Fibroblast of skin of right quadriceps (primary cell): ENCODE measurements at regions not wholly inside any gene's neighbourhood (a gene's known extent, or its start where the extent isn't known, plus 50 kb on each side); places are given as distances from the start of the nearest gene placed in this dataset.

Experiments
- DNase-seq: peaks from one replicate; pipeline ENCODE4 v3.0.0-alpha.2; 2013

DNA sequence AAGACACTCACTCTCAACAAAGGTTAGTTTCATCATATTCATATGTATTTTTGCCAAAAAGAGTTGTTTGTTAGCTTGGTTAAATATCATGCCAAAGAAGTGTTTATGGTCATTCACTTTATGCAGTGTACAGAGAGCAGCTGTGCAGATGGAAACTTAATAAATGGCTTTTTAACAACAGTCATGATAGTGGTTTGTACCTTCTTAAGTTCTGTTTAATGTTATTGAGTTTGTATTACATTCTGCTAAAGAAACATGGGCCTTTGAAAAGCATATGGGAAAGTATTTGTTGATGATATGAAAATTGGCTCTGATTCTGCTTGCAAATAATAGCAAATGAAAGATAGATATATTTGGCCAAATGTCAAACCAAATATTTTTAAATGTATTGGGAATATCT lies 607.3 kb downstream of the NCAM2 start:
- DNase-seq, result no peak

DNA sequence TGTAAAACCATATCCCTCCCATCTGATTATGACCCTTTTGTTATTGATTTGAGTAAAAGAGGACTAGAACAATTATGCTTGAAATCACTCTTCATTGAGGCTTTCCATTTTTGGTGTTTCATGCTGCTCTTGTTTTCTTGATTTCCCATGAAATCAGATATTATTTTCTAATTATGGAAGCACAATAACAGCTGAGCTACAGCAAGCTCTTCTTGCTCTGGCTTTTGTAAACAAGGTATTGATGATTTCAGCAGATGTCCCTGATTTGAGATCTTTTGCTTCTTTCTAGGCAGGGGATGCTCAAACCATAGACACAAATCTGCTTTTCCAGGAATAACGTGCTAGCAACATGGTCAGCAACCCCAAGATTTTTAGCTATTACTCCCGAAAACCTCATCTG lies 607.8 kb downstream of the NCAM2 start:
- DNase-seq, result no peak

DNA sequence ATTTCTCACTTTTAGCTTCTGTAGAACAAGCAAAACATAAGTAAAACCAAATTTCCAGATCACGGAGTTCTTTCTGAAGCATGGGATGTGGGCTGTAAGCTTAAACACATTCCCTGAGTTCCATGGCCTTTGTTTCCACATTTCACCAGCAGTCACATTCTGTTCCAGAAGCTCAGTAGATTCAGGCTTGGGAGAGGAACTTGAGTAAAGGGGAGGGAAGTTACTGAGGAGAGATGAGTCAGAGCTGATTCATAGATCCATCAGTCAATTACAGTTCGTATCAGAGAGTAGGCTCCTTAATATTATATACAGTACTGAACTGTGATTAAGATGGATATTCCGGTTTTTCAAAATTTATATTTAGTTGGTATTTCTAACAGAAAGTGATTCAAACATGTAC lies 614.3 kb downstream of the NCAM2 start:
- peak; percentile 88 for DNase-seq

DNA sequence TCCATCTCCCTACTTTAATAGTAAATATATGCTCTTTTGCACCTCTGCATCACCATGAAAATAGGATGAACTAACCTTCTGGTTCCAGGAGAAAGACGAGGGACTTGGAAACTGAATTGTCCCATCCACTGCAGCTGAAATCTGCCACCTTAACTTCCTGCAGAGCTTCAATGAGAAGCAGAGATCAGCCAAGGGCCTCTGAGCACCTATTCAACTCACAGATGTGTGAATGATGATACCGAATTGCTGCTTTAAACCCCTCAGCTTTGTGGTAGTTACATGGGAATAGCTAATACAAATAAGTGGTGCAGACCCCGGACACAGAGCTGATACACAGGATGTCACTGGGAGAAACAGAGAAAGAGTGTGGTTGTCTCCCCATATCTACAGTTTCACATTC lies 616.8 kb downstream of the NCAM2 start:
- no peak for DNase-seq

DNA sequence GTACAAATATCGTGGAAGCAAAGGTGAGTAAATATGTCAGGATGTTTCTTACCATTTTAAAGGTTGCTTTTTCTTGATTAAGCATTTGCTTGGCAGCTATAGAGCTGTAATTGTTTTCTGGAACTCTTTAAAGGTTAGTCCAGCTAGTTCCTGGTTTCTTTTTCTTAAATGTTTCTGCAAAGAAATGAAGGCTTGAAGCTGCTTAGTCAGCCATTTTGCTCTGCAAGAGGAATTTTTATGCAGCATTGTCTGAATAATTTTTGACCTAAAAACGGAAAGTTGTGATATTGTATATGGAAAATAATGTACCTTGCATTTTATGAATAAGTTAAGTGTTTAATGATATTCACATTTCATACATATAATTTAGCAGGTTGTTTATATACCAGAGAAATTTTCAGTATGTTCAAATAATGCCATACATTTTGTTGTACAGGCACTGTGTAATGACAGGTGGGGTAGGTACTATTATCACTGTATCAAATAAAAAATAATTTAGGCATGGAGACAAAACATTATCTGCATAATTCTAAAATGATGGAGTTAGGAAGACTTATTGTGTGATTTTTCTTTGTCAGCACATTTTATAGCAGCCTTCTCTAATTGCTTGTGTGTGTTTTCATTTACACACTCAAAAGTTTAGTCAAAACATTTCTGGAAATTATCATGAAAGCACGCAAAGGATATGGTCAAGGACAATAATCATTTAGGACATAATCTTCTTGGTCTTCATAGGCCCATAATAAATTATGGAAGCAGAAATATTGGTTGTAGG lies 624.4 kb downstream of the NCAM2 start:
- DNase-seq, result no peak

DNA sequence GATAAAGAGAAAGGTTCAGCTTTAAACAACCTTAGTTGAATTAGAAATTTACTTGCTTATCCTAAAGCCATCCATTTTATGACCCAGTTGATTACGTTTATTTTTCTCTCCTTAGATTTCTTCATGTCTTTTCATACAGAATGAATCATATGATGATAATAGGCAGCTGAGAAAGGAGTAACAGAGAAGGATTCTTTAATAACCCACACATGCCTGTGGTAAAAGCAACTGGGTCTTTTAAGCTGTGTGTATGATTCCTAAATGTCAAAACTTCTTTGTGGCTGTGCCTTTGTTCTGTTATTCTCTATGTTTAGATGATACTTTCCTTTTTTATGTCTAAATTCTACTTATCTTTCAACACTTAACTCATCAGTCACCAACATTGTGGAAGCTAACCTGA lies 626.5 kb downstream of the NCAM2 start:
- peak; percentile 78 for DNase-seq

DNA sequence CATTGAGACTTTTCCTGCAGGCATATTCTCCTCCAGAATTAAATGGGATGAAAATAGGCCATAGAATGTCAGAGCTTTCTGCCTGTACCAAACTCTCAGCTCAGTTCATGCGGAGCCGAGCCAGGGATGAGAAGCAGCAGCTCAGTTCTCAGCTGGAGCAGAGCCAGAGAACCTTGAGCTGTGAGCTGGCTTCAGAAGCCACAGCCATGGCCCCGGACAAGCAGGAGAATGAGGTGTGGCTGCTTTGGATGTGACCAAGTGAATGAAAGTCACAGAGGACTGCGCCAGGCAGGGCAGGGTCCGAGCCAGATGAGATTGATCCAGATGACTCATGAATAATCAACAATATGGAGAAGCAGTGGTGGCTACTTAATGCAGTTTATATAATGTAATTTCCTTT lies 633.8 kb downstream of the NCAM2 start:
- no peak for DNase-seq

DNA sequence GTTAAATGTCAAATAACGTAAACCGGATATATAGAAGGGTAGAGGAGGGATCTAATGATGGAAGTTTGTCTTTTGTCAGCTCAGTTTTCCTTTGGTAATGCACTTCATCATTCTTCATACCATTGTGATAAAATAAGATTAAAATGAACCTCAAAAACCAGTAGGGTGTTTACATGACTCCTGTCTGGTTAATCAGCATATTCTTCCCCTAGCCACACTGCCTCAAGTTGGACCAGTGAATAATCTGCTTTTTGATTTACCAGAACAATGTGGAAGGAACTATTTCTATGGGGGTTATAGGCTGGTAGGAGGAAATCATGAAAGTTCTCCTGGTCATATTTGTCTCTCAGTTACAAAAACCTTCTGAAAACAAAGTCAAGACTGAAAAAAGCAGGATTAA lies 634.7 kb downstream of the NCAM2 start:
- DNase-seq, result no peak

DNA sequence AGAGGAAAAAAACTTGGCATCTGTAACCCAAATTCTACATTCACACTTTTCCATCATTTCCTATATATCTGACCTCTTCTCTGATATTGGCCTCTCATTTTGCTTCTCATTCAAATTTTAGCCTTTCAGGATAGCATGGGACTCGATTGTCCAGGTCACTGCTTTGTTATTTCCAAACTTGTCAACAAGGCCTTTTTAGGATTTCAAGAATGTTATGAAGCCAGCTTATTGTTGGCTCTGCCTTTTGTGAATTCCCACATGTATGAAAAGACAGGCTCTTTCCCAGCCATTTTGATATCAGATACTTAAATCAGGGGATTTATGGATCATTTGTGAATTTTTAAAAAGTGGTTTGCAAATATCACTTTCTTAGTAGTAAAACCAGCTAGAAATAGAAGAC lies 663.5 kb downstream of the NCAM2 start:
- no peak for DNase-seq

DNA sequence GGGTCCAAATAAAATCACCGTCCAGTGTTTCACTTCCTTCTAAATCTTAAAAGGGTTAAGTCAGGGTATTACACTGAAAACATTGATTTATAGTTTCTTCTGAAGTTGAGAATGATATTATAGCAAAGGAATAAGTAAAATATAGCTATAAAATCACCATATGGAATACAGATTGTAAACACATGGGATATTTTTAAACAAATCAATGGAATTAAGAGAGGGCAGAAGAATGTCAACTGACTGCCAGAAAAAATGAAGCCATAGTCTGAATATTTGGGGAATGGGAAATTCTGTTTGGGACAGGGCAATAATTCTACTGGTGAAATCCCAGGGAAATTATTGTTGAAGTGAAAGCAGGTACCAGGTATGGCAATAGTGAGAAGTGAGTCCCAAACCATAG lies 664.6 kb downstream of the NCAM2 start:
- peak; percentile 23 for DNase-seq

DNA sequence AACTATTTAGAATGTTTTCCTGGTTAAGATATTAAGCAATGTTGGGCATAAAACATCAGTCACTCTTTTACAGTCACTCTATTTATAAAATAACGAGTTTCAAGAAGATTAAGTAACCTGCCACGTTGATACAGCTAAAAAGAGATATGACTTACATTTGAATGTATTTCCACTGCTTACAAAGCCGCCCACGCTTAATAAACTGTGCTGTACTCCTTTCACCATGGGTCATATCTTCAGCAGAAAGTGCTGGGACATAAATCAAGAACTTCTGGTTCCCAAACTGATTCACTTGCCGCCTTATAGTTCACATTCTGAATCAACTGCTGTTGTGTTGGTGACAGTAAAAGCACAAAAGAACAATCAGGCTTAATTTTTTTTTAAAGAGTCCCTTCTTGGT lies 666.7 kb downstream of the NCAM2 start:
- DNase-seq, result peak; percentile 9

DNA sequence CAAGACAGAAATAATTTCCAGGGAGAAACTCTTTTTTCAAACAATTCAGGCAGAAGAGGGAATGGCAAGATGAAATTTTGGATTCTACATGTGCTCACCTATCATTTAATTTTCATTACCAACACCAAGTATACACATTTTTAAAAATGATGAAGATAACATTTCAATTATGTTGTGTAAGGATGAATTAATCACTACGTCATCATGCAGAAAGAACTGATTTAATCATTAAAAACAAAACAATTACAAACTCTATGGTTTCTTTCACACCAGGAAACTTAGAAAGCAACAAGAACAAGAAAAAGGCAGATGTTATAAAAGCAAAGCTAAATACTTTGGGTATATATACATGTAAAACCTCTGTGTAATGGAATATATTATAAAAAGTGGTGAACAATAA lies 668.5 kb downstream of the NCAM2 start:
- DNase-seq, result no peak

DNA sequence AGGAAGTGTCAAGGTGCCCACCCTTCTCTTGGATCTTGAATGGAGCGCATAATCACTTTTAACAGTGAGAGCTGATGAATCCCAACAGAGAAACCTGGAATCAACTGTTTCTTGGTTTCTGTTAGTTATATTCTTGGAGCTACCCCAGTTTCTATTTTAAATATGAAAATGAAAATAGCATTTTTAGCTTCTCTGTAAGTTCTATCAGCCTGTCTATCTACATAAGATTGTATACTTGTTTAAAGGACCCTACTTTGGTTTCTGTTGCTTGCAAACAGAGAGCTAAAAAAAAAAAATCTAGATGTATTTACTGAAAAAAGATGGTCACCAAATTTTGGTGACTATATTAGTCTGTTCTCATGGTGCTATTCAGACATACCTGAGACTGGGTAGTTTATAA lies 670.0 kb downstream of the NCAM2 start:
- no peak for DNase-seq

DNA sequence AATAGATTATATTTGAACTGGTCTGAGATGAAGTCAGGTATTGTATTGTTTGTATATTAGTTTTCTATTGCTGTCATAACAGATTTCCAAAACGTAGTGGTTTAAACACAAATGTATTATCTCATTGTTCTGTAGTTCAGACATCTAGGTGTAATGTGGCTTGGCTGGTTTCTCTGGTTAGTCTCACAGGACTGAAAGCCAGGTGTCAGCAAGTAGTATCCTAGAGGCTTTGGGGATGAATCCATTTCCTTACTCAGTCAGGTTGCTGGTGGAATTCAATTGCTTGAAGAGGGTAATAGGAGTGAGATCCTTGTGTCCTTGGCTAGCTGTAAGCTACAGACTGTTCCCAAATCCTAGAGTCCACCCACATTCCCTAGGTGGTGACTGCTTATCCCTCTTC lies 675.8 kb downstream of the NCAM2 start:
- no peak for DNase-seq

DNA sequence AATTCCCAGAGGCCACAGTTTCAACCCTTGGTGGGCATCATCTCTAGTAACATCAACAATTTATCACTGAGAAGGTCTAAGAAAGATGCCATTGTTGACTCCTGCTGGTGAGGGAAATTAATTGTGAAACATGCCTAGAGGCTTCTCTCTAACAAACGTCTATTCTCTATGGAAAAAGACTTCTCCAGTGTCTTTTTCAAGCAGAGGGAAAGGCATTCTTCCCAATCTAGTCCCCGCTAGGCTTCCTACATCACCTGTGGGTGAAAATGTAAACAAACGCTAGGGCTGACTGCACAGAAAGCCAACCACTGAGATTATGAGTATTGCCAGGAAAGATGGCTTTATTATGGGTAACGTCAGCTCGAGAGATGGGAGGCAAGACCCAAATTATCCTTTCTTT lies 677.4 kb downstream of the NCAM2 start:
- DNase-seq, result no peak

DNA sequence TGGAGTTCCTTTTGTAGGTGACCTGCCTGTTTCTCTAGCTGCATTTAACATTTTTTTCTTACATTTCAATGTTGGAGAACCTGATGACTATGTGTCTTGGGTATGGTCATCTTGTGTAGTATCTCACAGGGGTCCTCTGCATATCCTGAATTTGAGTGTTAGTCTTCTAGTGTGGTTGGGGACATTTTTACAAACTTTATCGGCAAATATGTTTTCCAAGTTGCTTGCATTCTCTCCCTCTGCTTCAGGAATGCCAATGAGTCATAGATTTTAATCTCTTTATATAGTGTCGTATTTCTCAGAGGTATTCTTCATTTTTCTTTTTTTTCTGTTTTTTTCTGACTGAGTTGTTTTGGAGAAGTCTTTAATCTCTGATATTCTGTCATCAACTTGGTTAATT lies 684.0 kb downstream of the NCAM2 start:
- DNase-seq, result peak; percentile 77

DNA sequence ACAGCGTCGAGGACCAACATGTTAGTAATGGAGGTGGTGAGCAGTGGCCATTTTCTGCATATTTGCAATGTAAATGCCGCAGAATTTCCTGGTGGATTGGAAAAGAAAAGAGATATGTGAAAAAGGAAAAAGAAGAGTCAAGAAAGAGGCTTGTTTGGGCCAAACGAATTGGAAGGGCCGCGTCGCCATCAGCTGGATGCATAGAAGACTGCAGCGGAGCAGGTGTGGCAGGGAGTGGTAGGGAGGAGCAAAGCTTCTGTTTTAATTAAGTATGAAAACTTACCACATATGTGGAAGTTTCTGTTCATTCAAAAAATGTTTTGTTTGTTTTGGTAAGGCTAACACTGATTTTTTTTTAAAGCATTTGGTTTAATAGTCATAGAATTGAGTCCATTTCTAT lies 690.7 kb downstream of the NCAM2 start:
- peak; percentile 31 for DNase-seq

DNA sequence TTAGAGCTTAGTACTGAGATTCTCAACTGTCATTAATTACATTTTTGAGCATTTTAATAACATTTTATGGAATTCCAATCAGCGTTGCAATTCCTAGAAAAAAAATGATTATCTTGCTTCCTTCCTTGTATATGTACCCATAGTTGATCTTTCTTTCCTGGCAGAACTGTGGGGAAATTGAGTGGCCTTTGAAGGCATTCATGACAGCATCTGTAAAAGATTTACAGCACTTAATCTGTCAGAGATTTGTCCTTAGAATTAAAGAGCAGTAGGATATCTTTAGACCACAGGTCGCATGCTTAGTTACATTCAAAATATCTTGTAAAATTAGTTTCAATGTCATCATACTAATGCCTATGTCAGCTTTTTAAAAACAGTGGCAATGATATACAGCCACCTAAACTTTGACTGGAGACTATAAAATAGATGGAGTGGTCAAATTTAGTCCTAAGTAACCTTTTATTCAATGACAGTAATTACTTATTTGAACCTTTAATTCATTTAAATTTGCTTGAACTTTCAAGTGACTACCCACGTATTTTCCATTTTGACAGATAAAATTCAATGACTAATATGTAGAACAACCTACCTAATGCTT lies 692.0 kb downstream of the NCAM2 start:
- no peak for DNase-seq

DNA sequence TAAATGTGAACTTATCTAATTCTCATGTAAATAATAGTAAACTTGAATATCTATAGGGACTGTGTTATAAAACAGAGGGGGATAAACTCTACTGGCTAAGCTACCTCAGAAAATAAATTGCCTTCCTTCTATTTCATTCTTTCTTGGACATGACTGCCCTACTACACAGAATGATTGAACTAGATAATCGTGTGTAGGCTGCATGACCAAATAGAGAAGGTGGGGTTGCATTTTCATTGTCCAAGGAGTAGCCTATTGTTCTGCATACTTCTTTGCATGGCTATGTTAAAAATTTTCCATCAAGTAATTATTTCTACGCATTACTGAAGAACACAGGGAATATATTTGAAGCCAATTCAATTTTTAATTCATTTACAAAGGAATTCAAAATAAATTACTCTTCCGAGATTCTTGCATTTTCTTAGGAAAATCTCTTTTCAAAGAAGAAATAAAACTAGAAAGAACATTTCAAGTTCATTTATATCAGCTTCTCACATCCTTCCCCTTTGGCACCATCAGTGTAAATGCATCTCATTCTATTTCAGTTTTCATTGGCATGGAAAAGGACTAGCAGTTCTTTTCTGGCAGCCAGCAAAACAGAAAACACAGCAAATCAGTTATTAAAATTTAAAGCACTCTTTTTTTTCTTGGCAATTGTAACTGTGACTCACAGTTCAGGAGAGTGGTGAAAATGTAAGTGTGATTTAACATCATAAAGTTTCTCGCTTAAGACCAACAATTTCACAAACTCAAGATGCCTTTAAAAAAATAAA lies 714.7 kb downstream of the NCAM2 start:
- peak; percentile 83 for DNase-seq

DNA sequence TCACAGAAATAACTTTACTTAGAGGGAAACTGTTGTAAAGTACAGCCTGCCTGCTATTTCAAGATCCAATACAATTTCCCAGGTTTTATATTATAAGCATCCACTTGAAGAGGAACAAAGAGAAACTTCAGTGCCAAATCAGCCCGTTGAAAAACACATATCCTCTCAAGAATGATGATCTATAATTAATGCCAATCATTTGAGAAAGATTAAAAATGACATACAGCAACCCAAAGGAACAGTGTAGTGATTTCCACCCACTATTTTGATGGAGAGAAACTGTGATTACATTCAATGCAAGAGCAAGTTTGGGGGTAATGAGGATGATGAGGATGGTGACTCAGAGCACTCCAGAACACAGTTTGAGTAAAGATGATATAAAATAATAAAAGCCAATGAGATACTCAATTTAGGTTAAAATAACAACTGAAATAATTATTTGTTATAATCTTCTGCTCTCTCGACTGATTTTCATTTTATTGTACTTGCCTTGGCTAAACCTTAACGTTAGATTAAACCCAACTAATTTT lies 715.5 kb downstream of the NCAM2 start:
- peak; percentile 35 for DNase-seq

DNA sequence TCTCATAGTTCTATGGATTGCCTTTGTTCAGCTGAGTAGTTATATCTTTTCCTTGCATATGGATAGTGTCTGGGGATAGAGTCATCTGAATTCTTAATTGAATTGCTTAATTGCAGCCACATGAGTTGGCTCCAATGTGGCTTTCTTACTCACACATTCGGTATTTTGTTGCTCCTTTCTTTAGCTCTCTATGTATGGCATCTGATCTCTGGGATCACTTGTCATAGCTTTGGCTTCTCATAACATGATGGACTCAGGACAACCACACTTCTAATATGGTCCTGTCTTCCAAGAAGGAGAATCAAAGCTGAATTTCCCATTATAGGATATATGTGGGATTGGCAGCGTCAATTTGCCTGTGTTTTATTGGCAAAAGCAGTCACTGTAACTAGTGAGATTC lies 716.2 kb downstream of the NCAM2 start:
- peak; percentile 97 for DNase-seq

DNA sequence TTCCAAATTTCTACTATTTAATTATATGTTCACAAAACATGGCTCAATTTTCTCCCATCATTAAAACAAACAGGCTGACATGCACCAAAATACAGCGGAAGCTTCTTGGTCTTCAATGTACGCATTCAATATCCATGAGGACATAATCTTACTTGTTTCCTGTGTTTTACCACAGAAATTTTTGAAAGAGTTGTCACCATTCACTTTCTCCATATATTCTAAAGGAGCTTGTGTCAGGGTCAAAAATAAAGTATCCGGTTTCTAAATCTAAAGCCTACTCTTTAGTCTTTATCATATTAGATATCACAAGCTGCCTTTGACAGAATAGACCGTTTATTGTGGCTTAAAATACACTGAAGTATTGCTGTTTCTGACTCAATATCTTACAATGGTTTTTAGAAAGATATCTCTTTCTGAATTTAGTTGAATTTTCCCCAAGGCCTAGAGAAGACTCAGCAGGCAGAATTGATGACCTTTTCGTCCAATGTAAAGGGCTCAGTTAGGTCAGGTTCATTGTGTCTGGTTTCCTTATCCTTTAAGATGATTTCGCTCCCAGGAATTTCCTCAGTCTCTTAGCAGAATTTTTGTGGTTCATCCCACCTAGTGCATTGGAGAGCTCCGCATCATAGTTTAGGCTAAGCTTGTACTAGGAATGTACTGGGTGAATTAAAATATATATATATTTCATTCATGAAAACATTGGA lies 717.2 kb downstream of the NCAM2 start:
- DNase-seq, result peak; percentile 97

DNA sequence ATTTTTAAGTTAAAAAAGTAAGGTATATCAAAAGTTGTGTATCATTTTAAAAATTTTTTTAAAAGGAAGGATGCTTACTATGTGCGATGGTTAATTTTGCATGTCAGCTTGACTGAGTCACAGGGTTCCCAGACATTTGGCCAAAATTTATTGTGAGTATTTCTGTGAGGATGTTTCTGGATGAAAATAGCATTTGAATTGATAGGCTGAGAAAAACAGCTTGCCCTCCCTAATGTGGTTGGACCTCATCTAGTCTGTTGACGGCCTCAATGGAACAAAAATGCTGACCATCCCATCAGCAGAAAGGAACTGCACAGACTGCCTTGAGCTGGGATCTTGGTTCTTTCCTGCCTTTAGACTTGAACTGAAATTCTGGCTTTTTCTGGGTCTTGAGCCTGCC lies 724.5 kb downstream of the NCAM2 start:
- peak; percentile 26 for DNase-seq
